ENCODE measurements at regions not wholly inside any gene's neighbourhood (a gene's known extent, or its start where the extent isn't known, plus 50 kb on each side); places are given as distances from the start of the nearest gene placed in this dataset.
A peak's percentile ranks its signal among the peaks of the same experiment; 100 is the strongest.

DNA sequence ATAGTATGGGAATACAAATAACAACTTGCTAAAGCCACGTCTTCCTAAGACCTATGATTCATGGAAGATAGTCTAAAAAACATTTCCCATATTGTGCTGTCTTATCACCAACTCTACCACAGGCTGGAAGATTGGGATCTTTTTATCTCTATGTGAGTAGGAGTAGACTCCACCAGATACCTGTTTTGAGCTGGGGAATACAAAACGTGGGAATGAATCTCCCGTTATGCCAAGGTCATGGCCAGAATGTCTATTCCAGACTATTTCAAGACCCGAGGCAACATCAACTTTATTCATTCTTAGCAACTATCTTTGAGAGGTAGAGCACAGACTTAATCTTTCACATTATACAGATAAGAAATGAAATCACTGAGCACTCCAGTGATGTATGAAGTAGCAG lies 2350.9 kb upstream of the WWC1 start:
- TF ChIP-seq, protein P1, sequence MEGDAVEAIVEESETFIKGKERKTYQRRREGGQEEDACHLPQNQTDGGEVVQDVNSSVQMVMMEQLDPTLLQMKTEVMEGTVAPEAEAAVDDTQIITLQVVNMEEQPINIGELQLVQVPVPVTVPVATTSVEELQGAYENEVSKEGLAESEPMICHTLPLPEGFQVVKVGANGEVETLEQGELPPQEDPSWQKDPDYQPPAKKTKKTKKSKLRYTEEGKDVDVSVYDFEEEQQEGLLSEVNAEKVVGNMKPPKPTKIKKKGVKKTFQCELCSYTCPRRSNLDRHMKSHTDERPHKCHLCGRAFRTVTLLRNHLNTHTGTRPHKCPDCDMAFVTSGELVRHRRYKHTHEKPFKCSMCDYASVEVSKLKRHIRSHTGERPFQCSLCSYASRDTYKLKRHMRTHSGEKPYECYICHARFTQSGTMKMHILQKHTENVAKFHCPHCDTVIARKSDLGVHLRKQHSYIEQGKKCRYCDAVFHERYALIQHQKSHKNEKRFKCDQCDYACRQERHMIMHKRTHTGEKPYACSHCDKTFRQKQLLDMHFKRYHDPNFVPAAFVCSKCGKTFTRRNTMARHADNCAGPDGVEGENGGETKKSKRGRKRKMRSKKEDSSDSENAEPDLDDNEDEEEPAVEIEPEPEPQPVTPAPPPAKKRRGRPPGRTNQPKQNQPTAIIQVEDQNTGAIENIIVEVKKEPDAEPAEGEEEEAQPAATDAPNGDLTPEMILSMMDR (conservative IDR thresholded peaks at IDR 0.05): no peak
- H3K27ac ChIP-seq: no peak overlapping the region

DNA sequence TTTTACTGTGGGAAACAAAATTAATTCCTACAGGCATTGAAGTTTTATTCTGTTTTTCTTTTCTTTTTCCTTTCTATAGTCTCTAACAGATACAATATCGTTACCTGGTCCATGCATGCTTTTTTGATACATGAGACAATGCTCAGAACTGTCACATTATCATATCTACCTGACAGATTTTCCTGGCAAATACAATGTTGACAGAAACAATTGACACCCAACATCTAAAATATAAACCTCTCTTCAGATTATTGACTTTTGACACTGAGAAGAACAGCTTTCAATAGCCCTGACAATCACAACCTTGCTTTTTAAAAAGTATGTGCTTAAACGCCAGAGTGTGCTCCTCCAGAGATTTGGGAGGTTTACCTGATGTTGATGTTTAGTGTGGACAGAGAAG lies 2334.6 kb upstream of the WWC1 start:
- H3K27ac ChIP-seq: no peak overlapping the region
- TF ChIP-seq, protein P1 (conservative IDR thresholded peaks at IDR 0.05): no peak

DNA sequence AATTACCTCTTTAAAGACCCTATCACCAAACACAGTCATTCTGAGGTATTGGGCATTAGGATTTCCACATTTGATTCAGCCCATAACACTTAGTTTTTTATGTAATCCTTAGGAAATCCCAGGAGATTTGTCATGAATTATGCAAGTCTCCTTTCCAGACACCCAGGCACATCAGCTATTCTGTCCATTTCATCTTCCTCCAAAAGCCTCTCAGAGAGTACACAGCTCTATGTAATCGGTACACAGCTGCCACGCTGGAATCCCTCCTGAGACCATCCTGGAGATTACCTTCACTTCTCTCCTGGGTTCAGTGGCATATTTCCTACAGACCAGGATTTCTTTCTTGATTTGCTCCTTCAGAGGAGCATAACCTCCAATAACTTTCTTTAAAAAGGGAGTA lies 2309.8 kb upstream of the WWC1 start:
- H3K27ac ChIP-seq: no peak overlapping the region

DNA sequence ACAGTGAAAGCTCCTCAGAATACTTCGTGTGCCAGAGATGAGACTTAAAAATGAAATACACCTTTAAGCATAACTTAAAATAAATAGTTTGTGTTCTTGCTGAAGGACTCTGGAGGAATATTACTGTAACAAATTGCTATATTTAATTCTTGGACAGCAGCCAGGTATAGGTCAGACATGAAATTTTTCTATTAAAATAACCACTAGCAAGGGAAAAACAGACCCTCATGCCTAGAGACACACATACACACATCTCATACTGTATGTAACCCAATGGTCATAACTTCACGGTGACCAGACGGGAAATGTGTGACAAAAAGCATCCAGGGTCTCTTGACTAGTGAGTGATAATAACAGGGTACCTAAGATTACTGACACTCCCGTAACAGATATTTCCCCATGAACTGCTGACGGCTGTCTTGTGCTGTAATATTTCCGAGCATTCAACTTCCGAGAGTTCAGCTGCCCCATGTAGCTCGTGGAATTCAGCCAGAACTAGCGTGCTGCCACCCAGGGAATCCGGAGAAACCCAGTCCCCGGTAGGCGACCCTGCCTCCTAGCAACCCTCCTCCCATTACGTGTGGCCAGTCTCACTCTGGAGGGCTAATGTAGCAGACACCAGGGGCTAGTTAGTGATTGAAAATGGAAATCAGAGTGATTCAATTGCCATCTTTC lies 2295.1 kb upstream of the WWC1 start:
- TF ChIP-seq, protein P1 (conservative IDR thresholded peaks at IDR 0.05): no peak
- H3K27ac ChIP-seq: no peak overlapping the region

More for the DNA sequence above, 2309.8 kb upstream of the WWC1 start:
- TF ChIP-seq, protein P1 (conservative IDR thresholded peaks at IDR 0.05): no peak

DNA sequence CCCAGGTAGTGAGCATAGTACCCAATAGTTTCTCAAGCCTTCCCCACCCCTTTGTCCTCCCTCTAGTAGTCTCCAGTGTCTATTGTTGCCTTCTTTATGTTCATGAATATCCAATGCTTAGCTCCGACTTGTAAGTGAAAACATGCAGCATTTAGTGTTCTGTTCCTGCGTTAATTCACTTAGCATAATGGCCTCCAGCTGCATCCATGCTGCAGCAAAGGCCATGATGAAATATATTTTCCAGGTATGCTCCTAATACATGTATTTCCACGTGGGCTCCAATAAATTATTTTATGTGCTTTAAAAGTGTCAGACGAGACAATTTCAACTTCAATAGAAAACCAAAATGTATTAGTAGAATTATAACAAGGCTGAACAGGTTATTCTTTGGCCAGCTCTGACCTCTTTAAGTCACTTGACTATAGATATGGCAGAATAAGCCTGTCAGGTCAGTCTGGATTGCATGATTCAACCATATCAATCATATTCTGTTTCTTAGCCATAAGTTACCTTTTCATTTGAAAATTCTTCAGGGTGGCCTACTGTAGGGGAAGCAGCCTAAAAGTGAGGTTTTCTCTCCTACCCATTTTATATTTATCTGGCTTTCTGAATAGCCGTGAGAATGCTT lies 2291.6 kb upstream of the WWC1 start:
- TF ChIP-seq, protein P1 (conservative IDR thresholded peaks at IDR 0.05): no peak
- H3K27ac ChIP-seq: no peak overlapping the region

DNA sequence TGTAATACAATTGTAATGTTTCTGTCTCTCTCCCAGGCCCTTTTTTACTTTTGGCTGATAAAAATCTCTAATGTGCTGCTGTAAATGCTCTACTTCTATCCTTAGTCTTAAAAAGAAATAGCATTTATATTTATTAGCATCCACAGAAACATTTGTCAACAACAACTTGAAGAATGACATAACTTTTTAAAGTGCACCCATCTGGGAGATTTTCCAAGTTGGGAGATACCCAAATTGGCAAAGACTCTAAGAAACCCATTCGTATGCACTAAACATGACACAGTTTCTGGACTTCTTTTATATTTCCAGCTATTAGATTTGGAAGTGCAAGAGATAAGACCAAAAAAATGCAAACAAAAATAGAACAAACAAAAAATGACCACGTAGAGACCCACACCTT lies 2287.4 kb upstream of the WWC1 start:
- peak overlapping the region; percentile 0 for H3K27ac ChIP-seq
- TF ChIP-seq, protein P1 (conservative IDR thresholded peaks at IDR 0.05): no peak

DNA sequence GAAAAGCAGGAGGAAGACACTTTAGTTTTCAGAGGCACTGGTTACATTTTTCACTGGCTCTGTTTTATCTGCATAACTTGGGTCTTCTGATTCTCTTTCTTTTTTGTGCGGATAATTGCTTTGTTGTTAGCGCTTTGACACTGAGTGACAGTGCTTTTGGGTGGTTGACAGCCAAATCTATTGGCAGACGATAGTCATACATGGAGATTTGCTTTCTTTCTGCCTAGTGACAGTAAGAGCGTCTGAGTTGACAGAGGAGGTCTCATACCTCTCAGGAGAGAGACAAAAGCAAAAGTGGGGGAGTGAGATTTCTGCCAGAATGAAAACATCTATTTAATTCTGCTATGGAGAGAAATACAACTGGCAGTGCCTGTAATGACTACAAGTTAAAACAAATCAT lies 2278.0 kb upstream of the WWC1 start:
- TF ChIP-seq, protein P1 (conservative IDR thresholded peaks at IDR 0.05): no peak
- H3K27ac ChIP-seq: no peak overlapping the region
